ENCODE measurements at regions not wholly inside any gene's neighbourhood (a gene's known extent, or its start where the extent isn't known, plus 50 kb on each side); places are given as distances from the start of the nearest gene placed in this dataset.

DNA sequence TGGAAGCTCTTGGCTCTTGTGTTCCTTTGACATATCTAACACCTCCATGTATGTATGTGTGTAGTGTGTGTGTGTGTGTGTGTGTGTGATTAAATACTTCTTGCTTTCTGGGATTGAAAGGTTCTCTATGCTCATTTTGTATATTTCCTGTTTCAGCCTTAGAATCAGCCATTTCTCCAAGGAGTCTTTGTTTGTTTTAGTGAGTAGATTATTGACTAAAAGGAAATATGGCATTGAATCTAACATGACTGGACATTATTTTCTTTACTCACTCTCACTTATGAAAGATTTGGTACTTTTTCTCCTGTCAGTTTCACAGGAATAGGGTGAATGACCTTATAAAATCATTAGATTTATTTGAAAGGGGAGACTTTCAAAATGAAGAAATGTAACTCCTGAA, 413.8 kb upstream of the SLC14A2 start (continued):
- TF ChIP-seq, protein P1, sequence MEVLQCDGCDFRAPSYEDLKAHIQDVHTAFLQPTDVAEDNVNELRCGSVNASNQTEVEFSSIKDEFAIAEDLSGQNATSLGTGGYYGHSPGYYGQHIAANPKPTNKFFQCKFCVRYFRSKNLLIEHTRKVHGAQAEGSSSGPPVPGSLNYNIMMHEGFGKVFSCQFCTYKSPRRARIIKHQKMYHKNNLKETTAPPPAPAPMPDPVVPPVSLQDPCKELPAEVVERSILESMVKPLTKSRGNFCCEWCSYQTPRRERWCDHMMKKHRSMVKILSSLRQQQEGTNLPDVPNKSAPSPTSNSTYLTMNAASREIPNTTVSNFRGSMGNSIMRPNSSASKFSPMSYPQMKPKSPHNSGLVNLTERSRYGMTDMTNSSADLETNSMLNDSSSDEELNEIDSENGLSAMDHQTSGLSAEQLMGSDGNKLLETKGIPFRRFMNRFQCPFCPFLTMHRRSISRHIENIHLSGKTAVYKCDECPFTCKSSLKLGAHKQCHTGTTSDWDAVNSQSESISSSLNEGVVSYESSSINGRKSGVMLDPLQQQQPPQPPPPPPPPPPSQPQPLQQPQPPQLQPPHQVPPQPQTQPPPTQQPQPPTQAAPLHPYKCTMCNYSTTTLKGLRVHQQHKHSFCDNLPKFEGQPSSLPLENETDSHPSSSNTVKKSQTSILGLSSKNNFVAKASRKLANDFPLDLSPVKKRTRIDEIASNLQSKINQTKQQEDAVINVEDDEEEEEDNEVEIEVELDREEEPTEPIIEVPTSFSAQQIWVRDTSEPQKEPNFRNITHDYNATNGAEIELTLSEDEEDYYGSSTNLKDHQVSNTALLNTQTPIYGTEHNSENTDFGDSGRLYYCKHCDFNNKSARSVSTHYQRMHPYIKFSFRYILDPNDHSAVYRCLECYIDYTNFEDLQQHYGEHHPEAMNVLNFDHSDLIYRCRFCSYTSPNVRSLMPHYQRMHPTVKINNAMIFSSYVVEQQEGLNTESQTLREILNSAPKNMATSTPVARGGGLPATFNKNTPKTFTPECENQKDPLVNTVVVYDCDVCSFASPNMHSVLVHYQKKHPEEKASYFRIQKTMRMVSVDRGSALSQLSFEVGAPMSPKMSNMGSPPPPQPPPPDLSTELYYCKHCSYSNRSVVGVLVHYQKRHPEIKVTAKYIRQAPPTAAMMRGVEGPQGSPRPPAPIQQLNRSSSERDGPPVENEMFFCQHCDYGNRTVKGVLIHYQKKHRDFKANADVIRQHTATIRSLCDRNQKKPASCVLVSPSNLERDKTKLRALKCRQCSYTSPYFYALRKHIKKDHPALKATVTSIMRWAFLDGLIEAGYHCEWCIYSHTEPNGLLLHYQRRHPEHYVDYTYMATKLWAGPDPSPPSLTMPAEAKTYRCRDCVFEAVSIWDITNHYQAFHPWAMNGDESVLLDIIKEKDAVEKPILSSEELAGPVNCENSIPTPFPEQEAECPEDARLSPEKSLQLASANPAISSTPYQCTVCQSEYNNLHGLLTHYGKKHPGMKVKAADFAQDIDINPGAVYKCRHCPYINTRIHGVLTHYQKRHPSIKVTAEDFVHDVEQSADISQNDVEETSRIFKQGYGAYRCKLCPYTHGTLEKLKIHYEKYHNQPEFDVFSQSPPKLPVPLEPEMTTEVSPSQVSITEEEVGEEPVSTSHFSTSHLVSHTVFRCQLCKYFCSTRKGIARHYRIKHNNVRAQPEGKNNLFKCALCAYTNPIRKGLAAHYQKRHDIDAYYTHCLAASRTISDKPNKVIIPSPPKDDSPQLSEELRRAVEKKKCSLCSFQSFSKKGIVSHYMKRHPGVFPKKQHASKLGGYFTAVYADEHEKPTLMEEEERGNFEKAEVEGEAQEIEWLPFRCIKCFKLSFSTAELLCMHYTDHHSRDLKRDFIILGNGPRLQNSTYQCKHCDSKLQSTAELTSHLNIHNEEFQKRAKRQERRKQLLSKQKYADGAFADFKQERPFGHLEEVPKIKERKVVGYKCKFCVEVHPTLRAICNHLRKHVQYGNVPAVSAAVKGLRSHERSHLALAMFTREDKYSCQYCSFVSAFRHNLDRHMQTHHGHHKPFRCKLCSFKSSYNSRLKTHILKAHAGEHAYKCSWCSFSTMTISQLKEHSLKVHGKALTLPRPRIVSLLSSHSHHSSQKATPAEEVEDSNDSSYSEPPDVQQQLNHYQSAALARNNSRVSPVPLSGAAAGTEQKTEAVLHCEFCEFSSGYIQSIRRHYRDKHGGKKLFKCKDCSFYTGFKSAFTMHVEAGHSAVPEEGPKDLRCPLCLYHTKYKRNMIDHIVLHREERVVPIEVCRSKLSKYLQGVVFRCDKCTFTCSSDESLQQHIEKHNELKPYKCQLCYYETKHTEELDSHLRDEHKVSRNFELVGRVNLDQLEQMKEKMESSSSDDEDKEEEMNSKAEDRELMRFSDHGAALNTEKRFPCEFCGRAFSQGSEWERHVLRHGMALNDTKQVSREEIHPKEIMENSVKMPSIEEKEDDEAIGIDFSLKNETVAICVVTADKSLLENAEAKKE (CRISPR knock-in tag; IDR thresholded peaks at IDR 0.05) = no peak
- TF ChIP-seq EZH2 (IDR thresholded peaks at IDR 0.05; ENCODE audit: low read depth, unreplicated experiment) (no peak), NANOG (IDR thresholded peaks at IDR 0.05; ENCODE audit: borderline replicate concordance) (no peak), CREB1 (CRISPR knock-in tag; IDR thresholded peaks at IDR 0.05; ENCODE audit: low read depth) (no peak)
- TF ChIP-seq, protein P2, sequence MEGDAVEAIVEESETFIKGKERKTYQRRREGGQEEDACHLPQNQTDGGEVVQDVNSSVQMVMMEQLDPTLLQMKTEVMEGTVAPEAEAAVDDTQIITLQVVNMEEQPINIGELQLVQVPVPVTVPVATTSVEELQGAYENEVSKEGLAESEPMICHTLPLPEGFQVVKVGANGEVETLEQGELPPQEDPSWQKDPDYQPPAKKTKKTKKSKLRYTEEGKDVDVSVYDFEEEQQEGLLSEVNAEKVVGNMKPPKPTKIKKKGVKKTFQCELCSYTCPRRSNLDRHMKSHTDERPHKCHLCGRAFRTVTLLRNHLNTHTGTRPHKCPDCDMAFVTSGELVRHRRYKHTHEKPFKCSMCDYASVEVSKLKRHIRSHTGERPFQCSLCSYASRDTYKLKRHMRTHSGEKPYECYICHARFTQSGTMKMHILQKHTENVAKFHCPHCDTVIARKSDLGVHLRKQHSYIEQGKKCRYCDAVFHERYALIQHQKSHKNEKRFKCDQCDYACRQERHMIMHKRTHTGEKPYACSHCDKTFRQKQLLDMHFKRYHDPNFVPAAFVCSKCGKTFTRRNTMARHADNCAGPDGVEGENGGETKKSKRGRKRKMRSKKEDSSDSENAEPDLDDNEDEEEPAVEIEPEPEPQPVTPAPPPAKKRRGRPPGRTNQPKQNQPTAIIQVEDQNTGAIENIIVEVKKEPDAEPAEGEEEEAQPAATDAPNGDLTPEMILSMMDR (conservative IDR thresholded peaks at IDR 0.05; ENCODE audit: low read depth in 2 of 2) = no peak

DNA sequence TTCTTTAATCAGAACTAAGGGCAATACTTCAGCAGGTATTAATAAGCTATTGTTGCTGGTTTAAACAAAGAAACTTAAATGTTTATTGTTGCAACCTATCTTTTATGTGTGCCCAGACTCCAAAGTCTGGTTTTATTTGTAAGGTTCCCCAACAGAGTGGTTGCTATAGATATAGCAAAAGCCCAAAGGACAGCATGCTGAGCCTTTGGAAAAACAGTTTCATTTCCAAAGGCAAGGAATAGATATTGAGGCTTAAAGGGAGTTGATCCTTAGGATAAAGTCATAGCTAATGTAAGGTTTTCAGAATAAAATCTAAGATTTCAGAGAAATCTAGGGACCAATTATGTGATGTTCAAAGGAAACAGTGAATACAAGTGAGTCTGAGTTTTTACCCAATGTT, 413.2 kb upstream of the SLC14A2 start:
- Histone ChIP-seq H3K4me3 (no peak overlapping the region), H3K27me3 (ENCODE audit: insufficient read depth) (no peaks in the 10 kb centered on the region), H2AFZ (no peak overlapping the region), H3F3A (replicated peaks; ENCODE audit: low read depth) (no peaks in the 10 kb centered on the region), H3K36me3 (ENCODE audit: insufficient read depth) (no peaks in the 10 kb centered on the region), H3K4me2 (no peak overlapping the region), H4K20me1 (replicated peaks; ENCODE audit: insufficient read depth) (no peaks in the 10 kb centered on the region), H3K9me2 (ENCODE audit: insufficient read depth) (0 out of 2 replicates have a peak, but pooled peaks cover 7% of the 10 kb centered on the region), H3K4me1 (ENCODE audit: insufficient read depth) (no peaks in the 10 kb centered on the region), H3K27ac (ENCODE audit: low read depth) (no peak overlapping the region), H3K79me2 (replicated peaks; ENCODE audit: insufficient read depth) (no peaks in the 10 kb centered on the region)
- TF ChIP-seq CREB1 (CRISPR knock-in tag; IDR thresholded peaks at IDR 0.05; ENCODE audit: low read depth) = no peak
- no peak for TF ChIP-seq ZNF331 (CRISPR knock-in tag; IDR thresholded peaks at IDR 0.05; ENCODE audit: low read depth)
- TF ChIP-seq ZNF114 (CRISPR knock-in tag; IDR thresholded peaks at IDR 0.05) = no peak
- TF ChIP-seq, protein P2 (conservative IDR thresholded peaks at IDR 0.05; ENCODE audit: low read depth in 2 of 2) = no peak
- Mint-ChIP-seq H3K4me3 (no peak overlapping the region), H3K9me3 (no peaks in the 10 kb centered on the region), H3K27me3 (ENCODE audit: insufficient read depth, low read depth, poor library complexity) (no peaks in the 10 kb centered on the region), H3K36me3 (ENCODE audit: low read depth) (no peaks in the 10 kb centered on the region), H3K4me1 (no peaks in the 10 kb centered on the region), H3K27ac (no peak overlapping the region)
- no peak for DNase-seq (ENCODE audit: low spot score)
- no peak for ATAC-seq
